ENCODE measurements at regions not wholly inside any gene's neighbourhood (a gene's known extent, or its start where the extent isn't known, plus 50 kb on each side); places are given as distances from the start of the nearest gene placed in this dataset.
A peak's percentile ranks its signal among the peaks of the same experiment; 100 is the strongest.

DNA sequence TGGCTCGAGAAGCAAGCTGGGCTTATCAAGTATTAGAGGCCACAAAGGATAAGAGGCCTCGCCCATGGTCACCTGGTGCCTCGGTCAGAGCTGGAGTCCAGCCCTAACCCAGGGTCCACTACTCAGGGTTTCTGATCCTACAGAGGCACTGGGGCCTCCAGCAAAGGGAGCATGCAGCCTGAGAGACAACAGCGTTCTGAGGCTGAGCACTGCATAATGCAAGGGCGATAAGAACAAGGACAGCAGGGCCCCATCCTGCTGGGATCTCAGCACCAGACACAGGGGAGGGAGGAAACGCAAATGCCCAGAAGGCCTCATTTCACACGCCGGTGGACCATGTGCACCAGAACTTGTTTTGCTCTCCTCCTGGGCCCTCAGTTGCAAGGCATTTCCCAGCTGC lies 63.0 kb downstream of the C5orf15 start:
- H3K27ac Mint-ChIP-seq = no peak overlapping the region
- H3K27me3 Mint-ChIP-seq = peaks cover 0 to 4% of the 10 kb centered on the region in 2 donors
- CTCF ChIA-PET = no interaction called here
- H3K9me3 Mint-ChIP-seq = no peaks in the 10 kb centered on the region
- Histone ChIP-seq H3K4me1 (ENCODE audit: insufficient read depth, low read length) (no peaks in the 10 kb centered on the region), H3K27me3 (ENCODE audit: insufficient read depth, low read length, poor library complexity, severe bottlenecking) (no peaks in the 10 kb centered on the region), H3K27ac (ENCODE audit: low read depth, low read length) (no peak overlapping the region), H3K36me3 (ENCODE audit: insufficient read depth, low read length) (no peaks in the 10 kb centered on the region), H3K9me3 (ENCODE audit: low read length) (no peaks in the 10 kb centered on the region), H3K4me3 (ENCODE audit: low read length) (no peak overlapping the region)
- H3K36me3 Mint-ChIP-seq = no peaks in the 10 kb centered on the region
- H3K4me3 Mint-ChIP-seq = no peak overlapping the region
- H3K4me1 Mint-ChIP-seq = no peaks in the 10 kb centered on the region
- POLR2A ChIA-PET = no interaction called here
- no peak for DNase-seq

DNA sequence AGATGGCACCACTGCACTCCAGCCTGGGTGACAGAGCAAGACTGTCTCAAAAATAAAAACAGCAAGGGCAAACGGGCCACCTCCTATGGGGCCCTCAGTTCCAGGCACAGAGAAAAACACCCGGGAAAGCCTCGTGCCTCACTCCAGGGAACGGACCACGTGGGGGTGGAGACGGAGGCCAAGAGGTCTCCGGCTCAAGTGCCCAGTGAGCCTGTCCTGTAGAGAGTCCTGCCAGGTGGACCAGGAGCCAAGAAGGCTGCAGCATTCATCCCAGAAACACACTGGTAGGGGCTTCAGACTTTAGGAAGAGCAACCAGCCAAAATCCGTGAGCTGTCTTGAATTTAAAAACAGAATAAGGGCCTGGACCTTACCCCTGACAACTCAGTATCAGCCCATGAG lies 63.8 kb downstream of the C5orf15 start:
- Mint-ChIP-seq H3K4me1 (no peaks in the 10 kb centered on the region), H3K9me3 (no peaks in the 10 kb centered on the region), H3K27me3 (peaks cover 0 to 6% of the 10 kb centered on the region in 2 donors), H3K27ac (peak overlapping the region in 1 of 8 donors; percentile 76), H3K4me3 (no peak overlapping the region), H3K36me3 (no peaks in the 10 kb centered on the region)
- POLR2A ChIA-PET = no interaction called here
- H3K27ac ChIP-seq (ENCODE audit: low read depth, low read length) = no peak overlapping the region
- DNase-seq = no peak
- H3K27me3 ChIP-seq (ENCODE audit: insufficient read depth, low read length, poor library complexity, severe bottlenecking) = no peaks in the 10 kb centered on the region
- H3K4me1 ChIP-seq (ENCODE audit: insufficient read depth, low read length) = no peaks in the 10 kb centered on the region
- H3K36me3 ChIP-seq (ENCODE audit: insufficient read depth, low read length) = no peaks in the 10 kb centered on the region
- no peak overlapping the region for H3K4me3 ChIP-seq (ENCODE audit: low read length)
- no peaks in the 10 kb centered on the region for H3K9me3 ChIP-seq (ENCODE audit: low read length)
- CTCF ChIA-PET = no interaction called here

DNA sequence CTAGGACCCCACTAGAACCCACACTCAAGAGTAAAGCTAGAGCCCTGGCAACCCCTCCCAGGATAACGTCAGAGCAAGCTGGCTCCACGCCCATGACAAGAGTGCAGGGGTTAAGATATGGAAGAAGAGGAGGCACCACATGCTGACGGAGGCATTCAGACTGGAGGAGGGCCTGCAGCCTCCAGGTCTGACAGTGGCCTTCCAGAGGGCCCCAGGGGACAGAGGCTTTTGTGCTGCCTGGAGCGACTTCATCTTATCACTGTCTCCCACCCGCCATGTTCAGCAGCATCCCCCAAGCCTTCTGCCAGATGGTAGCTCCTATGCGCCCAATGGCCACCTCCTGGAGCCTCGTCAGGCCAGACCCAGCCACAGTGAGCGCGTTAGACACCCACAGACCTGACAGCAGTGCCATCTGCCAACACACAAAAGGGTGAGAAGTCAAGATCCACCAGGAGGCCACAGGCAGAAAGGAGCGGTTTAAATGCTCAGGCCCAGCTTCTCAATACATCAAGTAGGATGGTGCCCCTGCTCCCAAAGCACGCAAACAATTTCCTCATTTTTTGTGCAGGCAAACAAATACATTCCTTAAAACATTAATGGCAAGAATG lies 65.8 kb downstream of the C5orf15 start:
- H3K9me3 Mint-ChIP-seq = peaks cover 0 to 1% (median 0%) of the 10 kb centered on the region in 5 donors
- ChIA-PET CTCF (no interaction called here), POLR2A (interaction anchor here (0.7 kb wide), 1 partner anchor 284 kb away, joined by 3 read pairs; no protein-coding TSS in a partner anchor)
- Histone ChIP-seq H3K4me3 (ENCODE audit: low read length) (no peak overlapping the region), H3K27me3 (ENCODE audit: insufficient read depth, low read length, poor library complexity, severe bottlenecking) (no peaks in the 10 kb centered on the region), H3K36me3 (ENCODE audit: insufficient read depth, low read length) (no peaks in the 10 kb centered on the region), H3K27ac (ENCODE audit: low read depth, low read length) (no peak overlapping the region), H3K4me1 (ENCODE audit: insufficient read depth, low read length) (no peaks in the 10 kb centered on the region), H3K9me3 (ENCODE audit: low read length) (no peaks in the 10 kb centered on the region)
- no peaks in the 10 kb centered on the region for H3K36me3 Mint-ChIP-seq
- H3K27me3 Mint-ChIP-seq = peaks cover 0 to 7% of the 10 kb centered on the region in 2 donors
- no peaks in the 10 kb centered on the region for H3K4me1 Mint-ChIP-seq
- DNase-seq = no peak
- no peak overlapping the region for H3K4me3 Mint-ChIP-seq
- H3K27ac Mint-ChIP-seq = peak overlapping the region in 1 of 8 donors; percentile 43

DNA sequence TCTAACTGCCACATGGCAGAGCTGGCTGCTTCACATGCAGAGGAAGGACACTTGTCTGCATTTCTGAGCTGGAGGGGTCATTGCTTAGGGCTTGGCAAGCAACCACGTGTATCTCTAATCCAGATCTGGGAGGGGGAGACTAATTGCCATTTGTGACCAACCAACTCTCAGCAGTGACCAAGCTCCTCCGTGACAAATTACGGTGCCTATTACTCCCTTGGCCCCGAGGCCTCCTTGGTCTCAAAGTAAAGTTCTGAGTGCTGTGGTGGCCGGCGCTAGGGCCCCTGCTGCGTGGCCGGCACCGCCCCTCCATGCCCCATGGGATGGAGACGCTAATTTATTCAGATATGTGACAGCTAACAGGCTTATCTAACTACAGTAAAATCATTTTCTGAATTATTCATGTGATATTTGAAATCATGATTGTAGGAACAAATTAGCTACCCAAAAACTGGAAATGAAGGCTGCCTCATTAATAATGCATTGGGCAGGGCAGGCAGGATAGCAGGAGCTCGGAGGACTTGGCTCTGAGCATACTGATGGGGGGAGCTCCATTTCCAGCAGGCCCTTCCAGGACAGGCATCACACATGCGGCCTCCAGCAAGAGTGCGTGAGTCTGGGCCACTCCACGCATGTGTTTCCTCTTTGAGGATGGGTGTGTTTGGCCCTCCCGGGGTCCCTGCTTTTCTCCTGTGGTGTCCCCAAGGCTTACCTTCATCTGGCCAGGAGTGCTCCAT lies 67.7 kb downstream of the C5orf15 start:
- H3K4me3 Mint-ChIP-seq = no peak overlapping the region
- H3K27ac ChIP-seq (ENCODE audit: low read depth, low read length) = no peak overlapping the region
- no peaks in the 10 kb centered on the region for H3K36me3 ChIP-seq (ENCODE audit: insufficient read depth, low read length)
- peaks cover 0 to 7% of the 10 kb centered on the region in 2 donors for H3K27me3 Mint-ChIP-seq
- CTCF ChIA-PET = no interaction called here
- H3K4me1 Mint-ChIP-seq = no peaks in the 10 kb centered on the region
- H3K4me1 ChIP-seq (ENCODE audit: insufficient read depth, low read length) = no peaks in the 10 kb centered on the region
- POLR2A ChIA-PET = no interaction called here
- H3K36me3 Mint-ChIP-seq = no peaks in the 10 kb centered on the region
- peaks cover 0 to 1% (median 0%) of the 10 kb centered on the region in 5 donors for H3K9me3 Mint-ChIP-seq
- no peaks in the 10 kb centered on the region for H3K9me3 ChIP-seq (ENCODE audit: low read length)
- no peak for DNase-seq
- H3K27ac Mint-ChIP-seq = no peak overlapping the region
- no peak overlapping the region for H3K4me3 ChIP-seq (ENCODE audit: low read length)
- H3K27me3 ChIP-seq (ENCODE audit: insufficient read depth, low read length, poor library complexity, severe bottlenecking) = no peaks in the 10 kb centered on the region

DNA sequence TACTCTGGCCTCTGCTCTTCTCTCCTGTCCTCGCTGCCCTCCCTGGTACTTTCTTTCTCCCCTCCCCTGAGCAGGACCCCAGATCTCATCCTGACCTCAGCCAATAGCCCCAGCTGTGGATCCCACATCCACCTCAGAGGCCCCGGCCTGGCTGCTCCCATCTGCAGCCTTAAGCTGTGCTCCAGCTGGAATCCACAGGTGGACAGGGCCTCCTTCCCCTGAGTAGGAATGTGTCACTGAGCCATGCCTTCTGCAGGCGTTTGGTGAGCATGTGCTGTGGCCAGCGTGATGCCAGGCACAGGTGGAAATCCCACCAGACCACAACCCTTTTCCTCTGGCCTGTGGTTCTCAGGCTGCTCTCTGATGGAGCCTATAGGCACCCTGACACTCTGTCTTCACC lies 68.9 kb downstream of the C5orf15 start:
- H3K36me3 ChIP-seq (ENCODE audit: insufficient read depth, low read length) = no peaks in the 10 kb centered on the region
- no peaks in the 10 kb centered on the region for H3K27me3 ChIP-seq (ENCODE audit: insufficient read depth, low read length, poor library complexity, severe bottlenecking)
- H3K4me1 ChIP-seq (ENCODE audit: insufficient read depth, low read length) = no peaks in the 10 kb centered on the region
- CTCF ChIA-PET = no interaction called here
- Mint-ChIP-seq H3K36me3 (no peaks in the 10 kb centered on the region), H3K4me3 (no peak overlapping the region), H3K27ac (no peak overlapping the region), H3K9me3 (peaks cover 0 to 1% (median 0%) of the 10 kb centered on the region in 5 donors), H3K4me1 (no peaks in the 10 kb centered on the region), H3K27me3 (peaks cover 0 to 7% of the 10 kb centered on the region in 2 donors)
- H3K27ac ChIP-seq (ENCODE audit: low read depth, low read length) = no peak overlapping the region
- H3K9me3 ChIP-seq (ENCODE audit: low read length) = no peaks in the 10 kb centered on the region
- no peak overlapping the region for H3K4me3 ChIP-seq (ENCODE audit: low read length)
- POLR2A ChIA-PET = no interaction called here
- DNase-seq = no peak

DNA sequence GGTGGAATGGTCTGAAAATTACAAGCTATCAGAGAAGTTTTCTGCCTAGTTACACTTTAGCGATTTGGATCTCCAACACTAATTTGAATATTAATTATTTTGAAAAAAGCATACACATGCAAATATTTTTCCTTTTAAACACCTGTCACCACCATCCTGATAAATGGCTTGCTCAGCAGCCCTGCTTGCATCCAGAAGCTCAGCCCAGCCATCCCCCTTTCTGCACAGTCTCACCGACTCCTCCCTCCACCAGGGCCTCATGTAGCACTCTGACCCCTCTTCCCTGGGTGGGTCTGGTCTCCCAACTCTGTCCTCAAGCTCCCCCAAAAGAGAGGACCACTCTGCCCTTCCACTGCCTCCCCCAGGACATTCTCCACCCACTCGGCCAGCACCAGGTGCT lies 70.0 kb downstream of the C5orf15 start:
- CTCF ChIA-PET = no interaction called here
- H3K36me3 Mint-ChIP-seq = no peaks in the 10 kb centered on the region
- DNase-seq = no peak
- Histone ChIP-seq H3K36me3 (ENCODE audit: insufficient read depth, low read length) (no peaks in the 10 kb centered on the region), H3K9me3 (ENCODE audit: low read length) (no peaks in the 10 kb centered on the region), H3K27me3 (ENCODE audit: insufficient read depth, low read length, poor library complexity, severe bottlenecking) (no peaks in the 10 kb centered on the region), H3K4me1 (ENCODE audit: insufficient read depth, low read length) (no peaks in the 10 kb centered on the region), H3K4me3 (ENCODE audit: low read length) (no peak overlapping the region), H3K27ac (ENCODE audit: low read depth, low read length) (no peak overlapping the region)
- H3K27ac Mint-ChIP-seq = no peak overlapping the region
- peaks cover 0 to 1% (median 0%) of the 10 kb centered on the region in 5 donors for H3K9me3 Mint-ChIP-seq
- H3K4me1 Mint-ChIP-seq = no peaks in the 10 kb centered on the region
- no peak overlapping the region for H3K4me3 Mint-ChIP-seq
- peaks cover 0 to 7% of the 10 kb centered on the region in 2 donors for H3K27me3 Mint-ChIP-seq
- POLR2A ChIA-PET = no interaction called here

DNA sequence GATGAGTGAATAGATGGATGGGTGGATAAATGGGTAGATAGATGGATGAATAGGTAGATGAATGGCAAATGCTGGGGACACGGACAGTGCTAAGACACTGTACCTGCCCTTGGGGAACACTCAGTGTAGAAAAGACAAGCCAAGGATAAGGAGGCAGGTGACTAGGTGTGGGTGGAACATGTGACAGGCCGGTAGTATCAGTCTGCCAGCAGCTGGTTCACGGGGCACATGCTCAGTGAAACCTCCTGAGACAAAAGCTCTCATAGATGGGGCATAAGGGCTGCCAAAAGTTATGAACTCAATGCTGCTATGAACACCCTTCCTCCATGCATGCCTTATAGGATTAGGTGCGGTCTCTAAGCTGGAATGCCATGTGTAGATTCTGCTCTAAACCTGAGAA lies 71.0 kb downstream of the C5orf15 start:
- Histone ChIP-seq H3K4me1 (ENCODE audit: insufficient read depth, low read length) (no peaks in the 10 kb centered on the region), H3K9me3 (ENCODE audit: low read length) (no peaks in the 10 kb centered on the region), H3K27me3 (ENCODE audit: insufficient read depth, low read length, poor library complexity, severe bottlenecking) (no peaks in the 10 kb centered on the region), H3K4me3 (ENCODE audit: low read length) (no peak overlapping the region), H3K36me3 (ENCODE audit: insufficient read depth, low read length) (no peaks in the 10 kb centered on the region), H3K27ac (ENCODE audit: low read depth, low read length) (no peak overlapping the region)
- ChIA-PET CTCF (no interaction called here), POLR2A (no interaction called here)
- Mint-ChIP-seq H3K27ac (no peak overlapping the region), H3K27me3 (peaks cover 0 to 4% of the 10 kb centered on the region in 2 donors), H3K4me1 (no peaks in the 10 kb centered on the region), H3K9me3 (peaks cover 0 to 1% (median 0%) of the 10 kb centered on the region in 5 donors), H3K4me3 (no peak overlapping the region), H3K36me3 (no peaks in the 10 kb centered on the region)
- no peak for DNase-seq

DNA sequence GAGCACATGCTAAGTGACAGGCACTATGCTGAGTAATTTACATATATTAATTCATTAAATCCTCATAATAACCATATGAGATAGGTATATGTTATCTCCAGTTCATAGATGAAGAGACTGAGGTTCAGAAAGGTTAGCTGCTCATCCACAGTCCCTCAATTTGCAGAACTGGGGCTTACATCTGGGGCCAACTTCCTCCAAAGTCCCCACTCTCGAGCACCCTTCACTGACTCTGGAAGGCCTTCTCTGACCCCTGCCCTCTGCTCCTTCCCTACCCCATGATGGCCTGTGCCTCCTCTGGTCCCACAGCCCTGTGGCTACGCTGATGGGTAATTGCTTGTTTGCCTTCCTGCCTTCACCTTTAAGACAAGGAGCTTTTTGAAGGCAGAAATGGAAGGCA lies 71.6 kb downstream of the C5orf15 start:
- ChIA-PET CTCF (no interaction called here), POLR2A (no interaction called here)
- peak overlapping the region in 1 of 8 donors; percentile 2 for H3K27ac Mint-ChIP-seq
- no peaks in the 10 kb centered on the region for H3K36me3 ChIP-seq (ENCODE audit: insufficient read depth, low read length)
- no peak overlapping the region for H3K27ac ChIP-seq (ENCODE audit: low read depth, low read length)
- H3K4me1 ChIP-seq (ENCODE audit: insufficient read depth, low read length) = no peaks in the 10 kb centered on the region
- no peaks in the 10 kb centered on the region for H3K4me1 Mint-ChIP-seq
- H3K9me3 ChIP-seq (ENCODE audit: low read length) = no peaks in the 10 kb centered on the region
- DNase-seq = no peak
- H3K36me3 Mint-ChIP-seq = no peaks in the 10 kb centered on the region
- no peaks in the 10 kb centered on the region for H3K27me3 ChIP-seq (ENCODE audit: insufficient read depth, low read length, poor library complexity, severe bottlenecking)
- peaks cover 0 to 4% of the 10 kb centered on the region in 2 donors for H3K27me3 Mint-ChIP-seq
- H3K4me3 Mint-ChIP-seq = no peak overlapping the region
- no peak overlapping the region for H3K4me3 ChIP-seq (ENCODE audit: low read length)
- peaks cover 0 to 1% (median 0%) of the 10 kb centered on the region in 5 donors for H3K9me3 Mint-ChIP-seq
